ENCODE measurements at regions not wholly inside any gene's neighbourhood (a gene's known extent, or its start where the extent isn't known, plus 50 kb on each side); places are given as distances from the start of the nearest gene placed in this dataset.

DNA sequence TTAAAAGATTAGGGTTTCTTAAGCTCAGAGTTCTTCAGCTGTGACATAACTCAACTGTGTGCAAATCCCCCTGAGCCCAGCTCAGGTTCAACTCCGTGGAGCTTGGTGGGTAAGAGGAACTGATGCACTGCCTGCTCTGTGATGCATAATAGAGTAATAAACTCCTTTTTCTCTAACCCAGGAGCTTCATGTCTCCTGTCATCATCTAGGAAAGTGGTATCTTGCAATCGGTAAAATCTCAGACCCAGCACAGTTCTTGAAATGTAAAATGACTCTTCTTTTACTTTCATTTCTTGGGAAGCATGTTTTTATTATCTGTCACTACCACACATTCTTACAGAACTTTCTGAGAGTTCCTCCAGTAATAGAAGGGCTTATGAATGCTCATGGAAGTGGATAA is 123.8 kb upstream of the PCDH9 start:
- DNase-seq (ENCODE audit: low spot score), result no peak

- no peak for DNase-seq (ENCODE audit: low spot score)
These were observed 122.9 kb upstream of the PCDH9 start for GRCh38 chr13:67353031-67353430.

GRCh38 chr13:67351909-67352308 is 121.8 kb upstream of the PCDH9 start:
- DNase-seq (ENCODE audit: low spot score), result no peak

- no peak for DNase-seq (ENCODE audit: low spot score)
These were observed 121.0 kb upstream of the PCDH9 start for GRCh38 chr13:67351114-67351513.

DNA sequence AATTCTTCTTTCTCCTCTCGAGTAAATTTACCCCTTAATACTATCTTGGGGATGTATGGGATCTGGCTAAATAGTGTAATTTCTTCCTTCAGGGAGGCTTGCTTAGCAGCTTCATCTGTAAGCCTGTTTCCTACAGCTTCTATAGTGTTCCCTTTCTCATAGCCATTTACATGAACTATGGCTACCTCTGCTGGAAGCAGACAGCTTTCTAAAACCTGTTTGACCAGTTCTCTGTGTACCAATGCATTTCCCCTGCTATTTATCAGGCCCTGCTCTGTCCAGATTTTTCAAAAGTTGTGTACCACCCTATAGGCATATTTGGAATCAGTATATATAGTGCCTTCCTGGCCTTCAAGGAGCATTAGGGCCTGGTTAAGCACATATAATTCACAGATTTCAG is 113.6 kb upstream of the PCDH9 start:
- no peak for DNase-seq (ENCODE audit: low spot score)

DNA sequence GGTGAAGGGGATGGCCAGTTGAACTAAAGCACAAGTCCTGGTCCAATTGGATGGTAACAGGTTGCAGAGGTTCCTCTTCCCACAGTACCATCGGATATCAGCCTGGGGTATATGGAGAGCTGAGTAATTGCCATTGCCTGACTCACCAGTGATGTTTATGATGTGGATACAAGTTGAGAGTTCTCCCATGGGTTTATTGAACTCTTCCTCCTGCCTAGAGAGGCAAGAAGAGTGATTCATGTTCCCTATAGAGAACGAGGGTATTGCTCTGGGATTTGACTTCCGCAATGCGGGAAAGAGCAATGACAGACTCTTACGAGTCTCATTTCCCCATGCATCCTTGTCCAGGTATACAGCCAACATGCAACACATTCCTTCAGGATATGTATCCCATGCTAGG is 111.3 kb upstream of the PCDH9 start:
- DNase-seq (ENCODE audit: low spot score), result no peak

GRCh38 chr13:67330149-67330548 is 100.0 kb upstream of the PCDH9 start:
- DNase-seq (ENCODE audit: low spot score), result no peak

GRCh38 chr13:67328895-67329294 is 98.8 kb upstream of the PCDH9 start:
- DNase-seq (ENCODE audit: low spot score), result no peak

DNA sequence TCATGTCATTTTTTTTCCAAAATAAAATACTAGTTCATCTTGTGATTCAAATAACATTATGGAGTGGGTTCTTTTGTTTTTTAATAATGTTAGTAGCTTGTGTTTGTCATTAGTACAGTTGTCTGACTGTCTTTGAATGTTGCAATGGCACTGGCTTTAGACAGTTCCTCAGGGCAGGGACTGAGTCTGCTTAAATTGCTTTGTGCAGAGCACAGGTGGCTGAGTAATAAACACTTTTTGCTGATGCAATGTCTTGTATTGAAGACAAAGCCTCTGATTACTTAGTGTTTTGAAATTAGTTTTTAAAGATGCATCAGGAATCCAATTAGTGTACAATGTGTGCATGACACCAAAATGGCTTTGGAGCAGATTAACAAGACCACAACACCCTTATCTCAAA is 88.7 kb upstream of the PCDH9 start:
- no peak for DNase-seq (ENCODE audit: low spot score)

DNA sequence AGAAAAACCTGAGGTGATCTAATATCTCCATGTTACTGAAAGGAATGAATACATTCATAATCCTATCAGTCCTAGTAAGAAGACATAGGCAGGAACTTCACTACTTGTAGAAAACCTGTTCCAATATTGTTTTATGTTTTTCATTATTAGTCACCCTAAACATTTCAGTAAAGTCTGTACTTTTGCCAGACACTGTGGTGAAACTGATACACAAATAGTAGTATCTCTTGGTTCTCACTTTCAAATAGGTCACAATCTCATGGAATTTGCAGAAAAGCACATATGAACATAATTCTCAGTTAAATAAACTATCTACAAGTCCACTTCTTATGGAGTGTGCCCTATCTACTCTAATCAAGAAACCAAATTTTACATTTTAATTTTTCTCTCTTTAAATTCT is 88.3 kb upstream of the PCDH9 start:
- DNase-seq (ENCODE audit: low spot score), result no peak

DNA sequence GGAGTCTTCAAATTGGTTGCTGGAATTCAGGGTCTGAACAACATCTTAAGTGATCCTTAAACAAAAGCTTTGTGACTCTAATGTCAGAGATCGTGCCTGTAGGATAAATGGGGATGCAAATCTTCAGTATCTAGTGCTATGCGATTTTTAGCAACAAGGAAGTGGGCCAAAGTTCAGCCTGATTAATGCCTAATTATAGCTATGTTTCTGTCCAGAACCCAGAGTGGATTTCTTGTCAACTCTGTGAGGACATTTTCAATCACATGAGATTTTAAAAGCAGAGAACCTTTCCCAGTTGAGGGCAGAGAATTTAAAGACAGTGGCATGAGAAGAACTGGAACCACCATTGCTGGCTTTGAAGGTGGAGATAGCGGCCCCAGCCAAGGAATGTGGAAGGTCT is 84.3 kb upstream of the PCDH9 start:
- no peak for DNase-seq (ENCODE audit: low spot score)

DNA sequence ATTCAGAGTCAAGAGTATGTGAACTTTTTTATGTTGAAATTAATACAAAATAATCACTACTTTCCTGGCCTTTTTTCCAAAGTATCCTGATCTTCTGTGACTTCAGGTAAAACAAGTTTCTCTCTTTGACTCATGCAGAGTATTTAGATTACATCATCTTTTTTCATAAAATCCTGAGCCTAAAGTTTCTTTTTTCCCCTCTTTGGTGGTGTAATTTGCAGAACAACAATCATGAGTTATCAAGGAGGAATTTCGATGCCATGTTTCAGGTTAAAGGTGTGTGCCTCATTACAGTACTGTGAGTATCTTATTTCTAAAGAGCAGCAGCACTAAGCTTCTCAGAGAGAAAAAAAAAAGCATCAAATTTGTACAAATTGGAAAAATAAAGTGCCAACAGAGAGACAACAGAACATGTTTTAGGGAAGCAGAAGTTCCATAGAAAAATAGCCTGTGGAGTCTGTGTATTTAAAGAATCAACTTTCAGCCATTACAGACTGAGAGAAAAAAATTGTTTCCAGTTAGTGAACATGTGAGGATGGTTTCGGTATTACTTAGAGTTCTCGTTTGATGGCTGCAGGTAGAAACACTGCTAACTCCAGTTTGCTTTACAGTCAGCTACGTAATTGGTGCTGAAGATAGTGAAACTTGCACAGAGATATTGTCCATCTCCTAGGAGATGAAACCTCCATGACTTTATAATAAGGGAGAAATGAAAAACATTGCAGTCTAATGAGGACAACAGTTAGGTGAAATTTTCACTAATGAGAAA is 78.1 kb upstream of the PCDH9 start:
- no peak for DNase-seq (ENCODE audit: low spot score)

GRCh38 chr13:67306742-67307141 is 76.6 kb upstream of the PCDH9 start:
- DNase-seq (ENCODE audit: low spot score), result no peak

GRCh38 chr13:67303661-67304333 is 73.7 kb upstream of the PCDH9 start:
- DNase-seq (ENCODE audit: low spot score), result no peak

DNA sequence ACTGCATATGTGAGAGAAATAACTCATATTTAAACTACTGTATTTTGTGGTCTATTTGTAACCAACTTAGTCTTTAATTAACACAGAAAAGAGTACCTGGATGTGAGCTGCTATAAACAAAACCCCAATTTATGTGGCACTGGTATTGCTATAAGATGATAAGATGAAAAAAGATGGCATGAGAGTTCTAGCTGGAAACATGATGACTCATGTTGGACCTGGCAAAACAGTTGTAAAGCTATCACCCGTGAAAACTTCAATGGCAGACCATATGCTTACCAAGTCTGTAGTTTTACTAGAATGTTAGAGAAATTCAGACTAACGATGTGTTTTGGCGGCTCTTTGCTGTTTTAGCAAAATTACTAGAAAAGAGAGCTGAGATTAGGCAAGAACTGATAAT is 69.6 kb upstream of the PCDH9 start:
- DNase-seq (ENCODE audit: low spot score), result no peak

DNA sequence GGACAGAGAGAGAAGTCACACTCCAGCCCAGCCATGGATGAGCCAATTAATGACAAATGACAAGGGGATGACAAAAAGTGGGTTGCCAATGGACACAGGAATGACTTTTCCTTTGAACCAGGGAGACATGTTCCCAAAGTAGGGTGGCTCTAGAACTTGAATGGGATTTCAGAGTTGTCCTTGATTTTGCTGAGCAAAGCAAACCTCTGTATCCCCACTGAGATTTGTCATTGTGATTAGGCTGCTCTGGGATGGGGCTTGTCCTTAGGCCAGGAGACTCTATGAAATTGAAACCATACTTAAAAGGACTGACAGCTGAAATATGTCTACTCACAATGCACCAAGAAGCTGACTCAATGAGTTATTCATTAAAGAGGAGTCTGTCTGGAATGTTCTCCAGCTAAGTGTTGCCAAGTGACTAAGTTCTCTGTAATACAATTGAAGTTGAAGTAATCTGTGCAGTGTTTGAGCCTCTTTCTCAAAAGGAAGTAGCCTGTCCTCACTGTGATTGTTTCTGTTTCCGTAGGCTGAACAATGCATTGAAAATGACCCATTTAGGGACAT is 69.0 kb upstream of the PCDH9 start:
- DNase-seq (ENCODE audit: low spot score), result no peak

DNA sequence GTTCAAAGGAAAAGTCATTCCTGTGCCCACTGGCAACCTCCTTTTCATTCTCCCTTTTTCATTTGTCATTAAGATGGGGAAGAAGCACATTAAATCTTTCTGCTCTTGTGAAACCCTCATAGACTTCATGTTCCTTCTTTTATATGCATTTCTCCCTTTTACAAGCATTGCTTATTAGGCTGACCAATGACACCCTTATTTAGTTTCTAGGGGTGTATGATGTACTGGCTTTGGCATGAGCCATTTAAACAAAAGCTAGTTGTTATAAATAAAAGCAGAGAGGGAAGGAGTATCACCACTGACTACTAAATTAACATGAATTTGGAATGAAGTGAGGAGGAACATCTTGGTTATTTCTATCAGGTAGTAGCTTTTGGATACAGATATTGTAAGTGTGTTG is 68.2 kb upstream of the PCDH9 start:
- no peak for DNase-seq (ENCODE audit: low spot score)

- DNase-seq (ENCODE audit: low spot score), result no peak
These were observed 66.4 kb upstream of the PCDH9 start for GRCh38 chr13:67296511-67296910.

- no peak for DNase-seq (ENCODE audit: low spot score)
These were observed 62.8 kb upstream of the PCDH9 start for GRCh38 chr13:67292886-67293285.

DNA sequence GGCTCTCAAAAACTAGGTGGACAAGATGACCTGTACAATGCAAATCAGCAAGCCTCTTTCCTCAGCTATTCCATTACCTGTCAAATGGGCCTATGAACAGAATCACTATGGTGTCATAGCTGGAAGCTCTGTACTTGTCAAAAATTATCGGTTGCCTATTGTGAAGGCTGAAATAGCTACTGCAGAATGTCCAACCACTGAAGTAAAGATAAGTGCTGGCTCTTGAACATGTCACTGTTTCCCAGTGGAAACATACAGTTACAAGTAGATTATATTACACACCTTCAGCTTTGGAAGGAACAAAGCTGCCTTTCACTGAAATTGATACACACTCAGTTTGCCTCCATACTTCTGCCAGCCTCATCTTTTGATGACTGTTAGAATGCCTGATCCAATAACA is 55.5 kb upstream of the PCDH9 start:
- DNase-seq (ENCODE audit: low spot score), result no peak

DNA sequence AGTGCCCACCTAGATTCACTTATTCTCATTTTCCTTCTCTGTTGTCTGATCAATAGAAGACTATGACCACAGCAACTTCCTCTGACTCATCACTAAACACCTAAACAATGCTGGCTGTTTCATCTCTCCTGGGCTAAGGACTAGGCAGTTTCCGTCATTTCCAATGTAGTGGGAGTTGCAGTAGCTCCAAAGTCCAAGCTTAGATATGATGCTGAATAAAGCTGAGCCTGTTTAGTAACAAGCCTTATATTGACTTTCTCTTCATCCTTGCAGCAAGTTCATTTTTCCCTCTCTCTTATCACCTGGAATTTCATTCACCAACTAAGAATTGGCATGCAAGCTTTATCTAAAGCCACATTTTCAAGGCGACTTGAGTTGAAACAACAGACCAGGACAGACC is 53.5 kb upstream of the PCDH9 start:
- DNase-seq (ENCODE audit: low spot score), result no peak

GRCh38 chr13:67281466-67281865 is 51.3 kb upstream of the PCDH9 start:
- DNase-seq (ENCODE audit: low spot score), result no peak
